ENCODE measurements at regions not wholly inside any gene's neighbourhood (a gene's known extent, or its start where the extent isn't known, plus 50 kb on each side); places are given as distances from the start of the nearest gene placed in this dataset.
"Not testable (repeated sequence)": the region's sequence is repeated elsewhere in the genome, so short reads cannot be mapped to it uniquely, and the experiment has no call there.

DNA sequence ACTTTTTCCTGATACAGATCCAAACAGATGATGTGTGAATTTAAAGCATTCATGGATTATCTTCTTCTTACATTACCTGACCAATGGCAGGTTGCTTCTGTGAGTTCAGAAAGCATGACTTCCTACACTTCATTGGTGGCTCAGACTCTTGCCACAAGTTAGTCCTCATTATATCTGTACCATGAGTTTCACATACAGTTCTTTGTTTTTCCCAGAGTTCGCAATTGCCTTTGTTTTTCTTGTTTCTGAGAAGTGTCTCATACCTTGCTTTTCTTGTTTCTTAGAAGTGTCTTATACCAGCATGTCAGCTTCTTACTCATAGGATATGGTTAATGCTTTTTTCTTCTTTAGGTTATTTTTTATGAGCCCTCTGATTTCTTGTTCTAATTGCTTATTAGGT lies 133.8 kb upstream of the TLE3 start:
- DNase-seq (ENCODE audit: low read depth, low spot score): no peak

GRCh38 chr15:70227918-70228317 lies 130.2 kb upstream of the TLE3 start:
- DNase-seq (ENCODE audit: low read depth, low spot score): not testable (repeated sequence)

GRCh38 chr15:70227147-70227546 lies 129.4 kb upstream of the TLE3 start:
- DNase-seq (ENCODE audit: low read depth, low spot score): no peak

GRCh38 chr15:70226337-70226980 lies 128.7 kb upstream of the TLE3 start:
- no peak for DNase-seq (ENCODE audit: low read depth, low spot score)

DNA sequence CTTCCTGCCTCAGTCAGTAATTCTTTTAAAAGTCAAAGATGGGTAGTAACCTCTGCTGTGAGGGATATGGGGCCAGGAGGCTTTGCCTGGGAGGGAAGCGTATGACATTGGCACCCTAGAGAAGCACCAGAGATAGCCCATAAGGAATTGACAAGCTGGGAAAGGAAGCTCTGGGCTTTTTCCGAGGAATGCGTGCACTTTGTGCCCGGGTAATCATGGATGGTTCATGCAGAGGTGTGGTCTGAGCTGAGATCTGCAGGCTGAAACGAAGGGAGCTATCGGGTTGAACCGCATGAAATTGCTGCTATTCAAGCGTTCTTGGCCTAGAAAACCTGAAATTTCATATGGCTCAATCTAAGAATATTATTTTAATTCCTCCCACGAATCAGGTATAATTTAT lies 127.7 kb upstream of the TLE3 start:
- no peak for DNase-seq (ENCODE audit: low read depth, low spot score)

- DNase-seq (ENCODE audit: low read depth, low spot score): no peak
Observed at GRCh38 chr15:70222606-70223005, 124.9 kb upstream of the TLE3 start.

DNA sequence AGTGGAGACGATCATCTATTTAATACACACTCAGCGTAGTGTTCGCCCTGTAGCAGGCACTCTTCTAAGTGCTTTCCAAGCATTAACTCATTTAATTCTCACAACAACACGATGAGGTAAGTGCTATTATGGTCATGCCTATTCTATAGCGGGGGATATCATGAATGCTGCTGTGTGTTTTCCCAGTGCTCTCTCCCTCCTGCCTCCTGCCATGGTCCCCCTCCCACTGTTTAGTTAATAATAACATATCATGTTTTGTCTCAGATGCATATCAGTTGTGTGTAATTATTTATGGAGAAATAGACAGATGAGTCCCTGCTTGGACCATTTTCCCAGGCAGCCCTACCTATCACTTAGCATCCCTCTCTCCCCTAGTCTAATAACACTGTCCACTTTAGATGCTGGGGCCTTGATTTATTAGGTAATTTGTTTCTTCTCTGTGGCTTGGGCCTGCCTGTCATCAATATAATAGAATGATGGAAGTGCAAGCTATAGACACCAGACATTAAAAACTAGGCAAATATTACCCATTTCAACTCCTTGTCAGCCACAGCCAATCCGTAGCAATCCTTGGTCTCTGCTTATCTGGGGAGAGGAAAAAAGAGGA lies 122.9 kb upstream of the TLE3 start:
- DNase-seq (ENCODE audit: low read depth, low spot score): no peak

DNA sequence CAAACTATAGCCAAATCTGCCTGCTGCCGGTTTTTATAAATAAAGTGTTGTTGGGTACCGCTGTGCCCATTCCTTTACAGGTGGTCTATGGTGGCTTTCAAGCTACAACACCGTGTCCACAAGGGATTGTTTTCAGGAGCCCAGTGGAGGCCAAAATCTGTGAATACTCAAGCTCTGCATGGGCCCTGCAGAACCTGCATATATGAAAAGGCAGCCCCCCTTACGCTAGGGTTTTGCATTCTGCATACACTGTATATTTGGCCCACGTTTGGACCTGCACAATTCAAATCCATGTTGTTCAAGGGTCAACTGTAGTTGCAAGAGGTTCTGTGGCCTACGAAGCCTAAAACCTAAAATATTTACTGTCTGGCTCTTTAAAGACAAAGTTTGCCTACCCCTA lies 122.2 kb upstream of the TLE3 start:
- no peak for DNase-seq (ENCODE audit: low read depth, low spot score)

GRCh38 chr15:70219256-70219895 lies 121.7 kb upstream of the TLE3 start:
- no peak for DNase-seq (ENCODE audit: low read depth, low spot score)

DNA sequence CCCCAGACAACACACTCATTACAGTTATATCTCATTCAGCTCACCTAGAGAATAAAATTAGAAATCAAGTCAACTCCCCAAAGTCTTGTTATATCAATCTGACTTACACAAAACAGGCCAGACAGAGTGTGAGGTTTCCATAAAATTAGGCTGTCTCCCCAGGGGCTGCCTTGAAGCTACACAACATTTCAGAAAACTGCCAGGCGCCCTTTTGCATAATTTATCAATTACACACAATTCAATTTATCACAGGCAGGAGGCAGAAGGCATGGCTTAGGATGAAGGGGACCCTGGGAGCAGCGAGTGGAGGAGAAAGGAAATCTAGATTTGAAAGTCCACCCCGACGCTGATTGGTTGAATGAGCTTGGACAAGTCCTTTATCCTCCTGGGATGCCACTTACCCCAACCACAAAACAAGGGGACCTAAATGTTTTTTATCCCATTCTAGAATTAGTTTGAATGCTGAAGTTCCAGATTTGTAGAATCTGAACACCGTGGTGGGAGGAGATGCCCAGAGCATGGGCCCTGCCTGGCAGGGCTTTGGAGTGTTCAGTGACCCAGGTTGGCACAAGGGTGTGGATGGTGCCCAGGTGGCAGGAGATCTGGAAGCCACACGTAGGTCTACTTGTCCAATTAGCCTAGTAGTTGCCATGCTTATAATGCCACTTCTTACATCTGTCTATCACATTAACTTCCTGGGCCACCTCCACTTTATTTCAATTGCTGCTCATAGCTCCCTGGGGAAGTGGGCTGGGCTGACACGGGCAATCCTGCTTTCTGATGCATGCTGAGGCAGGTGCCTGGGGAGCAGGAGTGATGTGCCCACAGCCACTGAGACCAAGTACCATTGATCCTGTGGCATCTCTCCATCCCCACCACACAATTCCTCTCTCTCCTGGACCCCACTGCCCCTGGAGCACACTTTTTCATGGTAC lies 119.8 kb upstream of the TLE3 start:
- DNase-seq (ENCODE audit: low read depth, low spot score): no peak

DNA sequence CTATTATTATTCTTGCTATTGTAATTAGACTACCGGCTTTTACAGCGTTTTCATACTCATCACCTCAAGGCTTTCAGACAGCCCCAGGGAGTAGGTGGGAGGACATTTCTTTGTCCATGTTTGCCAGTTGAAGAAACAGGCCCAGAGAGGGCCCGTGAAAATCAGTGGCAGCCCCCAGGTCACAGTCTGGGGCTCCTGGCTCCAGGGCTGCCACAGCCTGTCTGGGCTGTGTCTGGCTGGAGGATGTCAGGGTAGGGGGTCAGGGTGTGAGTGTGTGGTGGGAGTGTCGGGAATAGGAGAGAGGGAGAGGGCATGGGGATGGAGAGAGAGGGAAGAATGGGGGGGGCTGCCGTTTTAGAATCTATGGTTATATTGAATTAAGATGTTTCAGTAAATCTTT lies 118.2 kb upstream of the TLE3 start:
- DNase-seq (ENCODE audit: low read depth, low spot score): no peak

DNA sequence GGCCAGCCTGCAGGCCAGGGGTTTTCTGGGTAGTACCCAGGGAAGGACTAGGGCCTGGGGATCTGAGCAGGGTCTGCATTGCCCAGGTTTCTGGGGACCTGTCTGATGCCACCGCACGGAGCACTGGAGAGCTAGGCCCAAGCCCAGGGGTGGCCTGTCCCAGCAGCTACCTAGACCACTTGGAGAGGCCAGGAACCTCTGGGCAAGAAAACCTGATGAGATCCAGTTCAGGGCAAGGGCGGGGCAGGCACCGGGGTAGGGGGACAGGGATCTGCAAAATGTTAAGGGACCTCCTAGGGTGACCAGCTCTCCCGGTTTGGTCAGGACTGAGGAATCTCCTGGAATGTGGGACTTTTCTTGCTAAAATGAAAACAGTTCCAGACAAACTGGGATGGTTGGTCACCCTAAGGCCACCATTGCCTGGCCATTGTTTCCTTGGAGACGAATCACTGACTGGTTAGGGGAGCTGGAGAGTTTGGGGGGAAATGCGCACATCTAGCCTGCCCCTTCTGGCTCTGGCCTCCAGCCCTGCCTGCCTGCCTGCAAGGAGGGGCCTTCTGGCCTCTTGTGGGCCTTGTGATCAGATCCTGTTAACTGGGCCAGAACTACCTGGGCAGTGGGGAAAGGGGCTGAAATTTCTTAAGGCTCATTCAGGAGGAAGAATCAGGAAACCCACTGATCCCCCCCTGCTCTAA lies 117.4 kb upstream of the TLE3 start:
- DNase-seq (ENCODE audit: low read depth, low spot score): no peak

- DNase-seq (ENCODE audit: low read depth, low spot score): no peak
Observed at GRCh38 chr15:70214276-70214675, 116.6 kb upstream of the TLE3 start.

DNA sequence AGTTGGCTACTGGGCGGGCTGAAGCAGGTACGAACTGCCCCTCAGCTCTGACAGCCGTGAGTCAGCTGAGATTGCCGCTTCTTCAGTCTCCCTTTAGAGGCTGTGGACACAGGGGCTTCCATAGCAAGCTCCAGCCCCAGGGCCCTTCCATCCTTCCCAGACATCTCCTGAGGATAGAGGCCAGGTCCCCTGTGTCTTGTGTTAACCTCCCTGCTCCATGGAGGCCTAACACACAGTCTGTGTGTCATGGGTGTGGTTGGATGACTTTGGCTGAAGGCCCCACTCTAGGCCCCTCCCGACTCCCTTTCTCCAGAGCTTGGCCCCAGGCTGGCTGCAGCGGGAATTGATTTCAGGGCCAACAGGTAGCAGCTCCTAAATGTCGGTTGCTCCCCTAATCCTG lies 116.1 kb upstream of the TLE3 start:
- no peak for DNase-seq (ENCODE audit: low read depth, low spot score)

- no peak for DNase-seq (ENCODE audit: low read depth, low spot score)
Observed at GRCh38 chr15:70212963-70213315, 115.2 kb upstream of the TLE3 start.

- DNase-seq (ENCODE audit: low read depth, low spot score): no peak
Observed at GRCh38 chr15:70212286-70212962, 114.7 kb upstream of the TLE3 start.

DNA sequence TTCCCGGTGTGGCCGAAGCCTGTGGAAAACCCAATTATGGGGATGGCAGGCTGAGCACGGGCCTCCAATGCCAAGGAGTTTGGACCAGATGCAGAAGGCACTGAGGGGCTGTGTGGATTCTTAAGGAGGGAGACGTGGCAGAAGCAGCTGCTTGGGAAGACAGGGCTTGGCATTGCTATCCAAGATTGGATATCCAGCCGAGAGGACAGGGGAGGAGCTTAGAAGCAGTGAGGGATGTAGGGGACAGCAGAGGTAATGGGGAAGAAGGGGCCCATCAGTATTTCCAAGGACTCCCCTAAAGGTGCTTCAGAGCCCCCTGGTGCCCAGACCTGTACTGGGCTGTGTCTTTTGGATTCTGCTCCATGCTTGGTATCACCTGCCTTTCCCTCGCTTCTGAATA lies 112.8 kb upstream of the TLE3 start:
- no peak for DNase-seq (ENCODE audit: low read depth, low spot score)

DNA sequence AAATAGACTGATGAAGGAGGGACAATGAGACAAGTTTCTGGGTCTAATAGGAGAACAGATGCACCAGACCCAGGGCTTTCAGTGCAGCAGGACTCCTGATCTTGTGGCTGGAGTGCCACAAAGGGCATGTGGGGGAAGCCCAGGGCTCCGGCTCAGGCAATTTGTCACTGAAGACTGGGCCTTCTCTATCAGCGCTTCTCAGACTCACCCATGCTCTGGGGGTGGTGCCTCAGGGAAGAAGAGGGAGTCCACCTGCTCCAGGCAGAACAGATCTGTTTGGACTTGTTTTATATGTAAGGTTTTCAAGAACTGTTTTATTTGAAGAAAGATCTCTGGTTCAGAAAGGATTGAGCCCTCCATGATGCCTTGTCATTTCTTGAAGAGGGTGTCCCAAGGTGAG lies 112.4 kb upstream of the TLE3 start:
- DNase-seq (ENCODE audit: low read depth, low spot score): no peak

DNA sequence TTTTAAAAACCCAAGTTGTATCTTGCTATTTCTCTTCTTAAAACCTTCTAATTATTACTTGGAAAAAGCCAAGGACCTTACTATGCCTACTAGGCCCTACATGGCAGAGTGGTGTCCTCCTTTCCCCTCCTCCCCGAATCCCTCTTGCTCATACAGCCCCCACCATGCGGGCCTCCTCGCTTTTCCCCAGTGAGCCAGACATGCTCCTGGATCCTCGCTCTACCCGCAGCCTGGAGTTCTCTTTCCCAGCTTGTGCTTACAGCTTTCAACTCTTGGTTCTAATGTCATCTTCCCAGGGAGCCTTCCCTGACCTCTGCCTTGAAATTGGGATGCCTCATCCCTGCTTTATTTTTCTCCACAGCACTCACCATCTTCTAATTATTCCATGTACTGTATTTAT lies 111.8 kb upstream of the TLE3 start:
- no peak for DNase-seq (ENCODE audit: low read depth, low spot score)

DNA sequence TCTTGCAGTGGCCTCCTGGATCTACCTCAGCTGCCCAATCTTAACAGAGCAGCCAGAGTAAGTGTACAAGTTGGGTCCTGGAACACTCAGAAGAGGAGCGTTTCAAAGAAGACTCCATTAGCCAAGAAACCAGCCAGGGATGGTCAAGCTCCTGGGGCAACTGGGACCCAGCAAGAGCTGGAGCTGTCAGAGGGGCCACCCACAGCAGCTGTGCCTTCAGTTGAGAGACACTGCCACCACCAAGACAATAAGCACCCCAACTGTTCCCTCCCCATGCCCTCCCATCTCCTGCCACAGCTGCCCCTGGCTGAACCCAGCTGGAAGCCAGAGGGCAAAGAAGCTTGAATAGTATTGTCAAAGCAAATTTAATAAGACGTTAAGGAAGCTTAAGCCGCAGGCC lies 110.6 kb upstream of the TLE3 start:
- DNase-seq (ENCODE audit: low read depth, low spot score): no peak

GRCh38 chr15:70206668-70207067 lies 109.0 kb upstream of the TLE3 start:
- no peak for DNase-seq (ENCODE audit: low read depth, low spot score)

Data from iPS DF 19.7 (cell line).